T-helper 9 cell (primary cell): ENCODE measurements at regions not wholly inside any gene's neighbourhood (a gene's known extent, or its start where the extent isn't known, plus 50 kb on each side); places are given as distances from the start of the nearest gene placed in this dataset.

ENCODE experiments used
- DNase-seq: peaks from one replicate; pipeline ENCODE4 v3.0.0-alpha.2; 2020

GRCh38 chr2:173649527-173650219 lies 295.0 kb downstream of the CDCA7 start:
- DNase-seq: no peak

DNA sequence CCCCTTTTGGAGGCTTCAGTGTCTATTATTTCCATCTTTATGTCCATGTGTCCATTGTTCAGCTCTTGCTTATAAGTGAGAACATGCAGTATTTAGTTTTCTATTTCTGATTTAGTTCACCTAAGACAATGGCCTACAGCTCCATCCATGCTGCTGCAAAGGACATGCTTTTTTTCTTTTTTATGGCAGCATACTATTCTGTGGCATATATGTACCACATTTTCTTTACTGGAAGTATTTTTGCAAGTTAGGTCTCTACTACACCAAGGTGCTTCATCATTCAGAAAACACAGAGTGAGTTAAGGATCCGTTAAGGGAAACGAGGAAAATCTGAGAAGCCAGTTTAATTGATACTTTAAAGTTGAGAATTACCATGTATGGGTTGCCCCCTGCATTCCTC lies 297.2 kb downstream of the CDCA7 start:
- no peak for DNase-seq

GRCh38 chr2:173652311-173652710 lies 297.6 kb downstream of the CDCA7 start:
- DNase-seq: no peak

GRCh38 chr2:173652767-173653431 lies 298.2 kb downstream of the CDCA7 start:
- DNase-seq: no peak

DNA sequence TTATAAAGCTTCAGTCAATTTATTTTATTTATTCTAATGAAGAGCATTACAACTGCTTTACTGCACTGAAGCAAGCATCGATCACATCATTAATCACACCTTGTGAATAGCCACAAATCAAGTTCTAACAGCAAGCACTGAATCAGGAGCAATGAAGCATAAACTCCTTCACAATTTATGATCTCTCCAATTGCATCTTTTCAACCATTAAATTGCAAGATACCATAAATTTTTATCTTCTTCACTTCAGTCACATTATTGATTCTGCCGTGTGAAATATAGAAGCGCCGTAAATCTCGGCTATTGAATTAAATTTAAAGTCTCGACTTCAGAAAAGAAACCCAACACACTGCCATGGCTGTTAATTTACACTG lies 298.7 kb downstream of the CDCA7 start:
- DNase-seq: no peak

GRCh38 chr2:173654161-173654895 lies 299.7 kb downstream of the CDCA7 start:
- DNase-seq: no peak

- no peak for DNase-seq
Measured at GRCh38 chr2:173654896-173655265, 300.2 kb downstream of the CDCA7 start.

DNA sequence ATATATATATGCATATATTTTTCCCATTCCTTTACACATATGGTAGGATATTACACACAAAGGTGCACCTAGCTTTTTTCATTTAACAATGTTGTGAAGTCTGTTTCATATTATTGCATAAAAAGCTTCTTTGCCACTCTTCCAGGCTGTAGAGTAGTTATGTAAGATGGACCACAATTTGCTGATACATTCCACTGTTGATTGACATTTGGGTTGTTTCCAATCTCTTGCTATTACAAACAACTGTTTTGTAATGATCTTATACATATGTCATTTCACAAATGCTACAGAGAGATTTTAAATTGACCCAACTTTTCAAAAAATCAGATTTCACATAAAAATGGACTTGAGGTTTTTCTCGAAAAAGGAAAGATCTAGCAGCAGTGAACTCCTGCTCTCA lies 301.4 kb downstream of the CDCA7 start:
- DNase-seq: no peak

DNA sequence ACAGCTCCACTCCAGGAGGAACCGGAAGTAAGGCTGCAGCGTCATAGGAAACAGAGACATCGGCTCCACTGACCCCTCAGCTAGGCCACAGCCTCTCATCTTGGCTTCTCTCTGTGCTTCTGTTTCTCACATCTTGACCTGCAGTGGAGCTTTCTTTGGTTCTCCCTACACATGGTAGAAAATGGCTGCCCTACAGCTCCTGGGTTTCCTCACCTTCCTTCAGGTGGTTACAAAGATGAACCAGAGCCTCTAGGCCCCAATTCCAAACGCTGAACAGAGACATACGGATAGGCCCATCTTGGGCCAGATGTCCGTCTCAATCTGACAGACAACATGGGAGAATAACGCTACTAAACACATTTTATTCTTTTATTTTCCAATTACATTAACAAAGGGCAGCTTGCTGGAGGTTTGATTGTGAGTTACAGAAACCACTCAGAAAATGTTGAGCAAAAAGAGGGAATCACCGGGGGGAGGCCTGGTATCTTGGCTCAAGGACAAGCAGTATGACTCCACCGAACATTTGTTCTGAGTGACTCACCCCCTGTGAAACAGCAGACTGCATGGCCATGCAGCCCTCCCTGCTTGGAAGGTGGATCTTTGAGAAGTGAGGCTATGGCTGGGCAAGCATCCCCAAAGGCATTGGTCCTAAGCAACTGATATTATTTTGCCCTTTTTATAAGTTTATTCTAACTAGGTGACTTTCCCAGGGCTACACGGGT lies 303.5 kb downstream of the CDCA7 start:
- no peak for DNase-seq

DNA sequence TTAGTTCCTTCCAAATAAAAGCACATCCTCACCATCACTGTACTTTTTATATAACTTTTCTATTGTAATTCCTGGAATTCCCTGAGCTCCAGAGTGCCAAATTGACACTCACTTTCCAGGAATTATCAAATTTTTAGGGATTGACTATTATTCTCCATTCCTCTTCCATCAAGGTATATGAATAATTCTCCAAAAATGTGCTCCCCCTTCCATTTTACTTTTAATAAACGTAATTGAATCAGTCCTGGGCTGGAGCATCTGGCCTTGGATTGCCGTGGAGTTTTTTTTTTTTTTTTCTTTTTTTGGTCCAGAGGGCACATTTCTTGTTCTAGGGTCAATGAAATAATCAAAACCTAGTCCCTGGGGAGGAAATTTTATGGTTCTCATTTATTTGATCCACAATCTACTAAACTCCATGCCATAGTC lies 304.3 kb downstream of the CDCA7 start:
- no peak for DNase-seq

GRCh38 chr2:173659509-173659908 lies 304.8 kb downstream of the CDCA7 start:
- no peak for DNase-seq

- no peak for DNase-seq
Measured at GRCh38 chr2:173661586-173661985, 303.6 kb downstream of the SP3 start.

DNA sequence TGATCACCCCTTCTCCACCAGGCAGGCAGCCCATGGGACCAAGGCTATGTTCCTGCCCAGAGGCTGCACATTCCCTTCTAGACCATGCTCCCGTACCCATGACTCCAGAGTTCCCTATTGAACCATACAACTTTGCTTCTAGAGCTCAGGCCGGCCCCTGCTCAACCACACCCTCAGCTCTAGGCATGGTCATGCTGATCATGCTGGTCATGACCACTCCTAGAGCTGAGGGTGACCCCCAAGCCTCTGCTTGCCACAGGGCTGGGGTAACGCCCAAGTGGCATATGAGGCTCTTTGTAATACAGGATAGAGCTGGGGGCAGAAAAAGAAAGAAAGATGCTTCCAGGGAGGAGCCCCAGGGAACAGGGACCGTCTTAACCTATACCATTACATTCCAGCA lies 301.8 kb downstream of the SP3 start:
- DNase-seq: no peak

DNA sequence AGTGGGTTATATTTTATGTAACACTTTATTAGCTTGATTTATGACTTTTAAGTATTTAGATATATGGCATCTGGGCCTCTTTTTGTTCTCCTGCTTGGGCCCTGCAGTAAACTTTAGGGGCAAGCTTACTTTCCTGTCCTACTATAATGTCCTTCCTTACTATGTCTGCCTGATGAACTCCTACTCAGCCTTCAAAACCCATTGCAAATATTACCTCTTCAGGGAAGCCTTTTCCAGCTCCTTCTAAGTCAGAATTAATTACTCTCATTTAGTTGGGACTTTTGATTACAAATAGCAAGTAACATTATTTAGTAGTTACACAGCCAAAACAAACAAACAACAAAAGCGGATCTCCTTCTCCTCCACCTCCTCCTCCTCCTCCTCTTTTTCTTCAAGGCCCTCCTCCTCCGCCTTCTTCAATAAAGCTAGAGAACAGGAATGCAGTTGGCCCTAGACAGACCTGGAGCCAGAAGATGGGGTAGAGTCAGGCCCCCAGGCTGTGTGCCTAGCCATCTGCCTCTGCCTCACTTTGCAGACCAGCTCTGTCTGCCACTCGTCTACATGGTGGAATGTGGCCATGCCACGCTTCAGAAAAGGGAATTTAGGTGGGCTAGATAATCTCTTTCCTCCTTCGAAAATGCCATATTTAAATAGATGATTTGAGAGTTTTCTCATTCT lies 301.2 kb downstream of the SP3 start:
- no peak for DNase-seq

DNA sequence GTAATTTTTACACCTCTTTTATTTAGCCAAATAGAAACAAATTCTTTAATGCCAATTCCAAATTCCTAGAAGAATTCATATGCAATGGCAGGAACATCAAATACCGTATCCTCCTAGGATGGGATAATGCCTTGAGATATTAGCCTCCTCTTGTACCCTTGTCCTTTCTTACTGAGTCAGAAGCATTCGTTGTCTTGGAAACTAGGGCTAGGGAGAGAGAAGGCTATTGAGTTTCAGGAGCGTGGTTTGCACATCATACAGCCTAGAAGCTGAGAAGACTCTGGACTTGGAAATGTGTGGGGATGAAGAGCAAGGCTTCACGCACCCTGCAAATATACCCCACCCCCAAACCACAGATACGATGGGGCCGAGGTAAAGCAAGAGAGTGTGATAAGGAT lies 300.7 kb downstream of the SP3 start:
- DNase-seq: no peak

GRCh38 chr2:173666171-173666888 lies 298.8 kb downstream of the SP3 start:
- no peak for DNase-seq

GRCh38 chr2:173667014-173667413 lies 298.2 kb downstream of the SP3 start:
- no peak for DNase-seq

GRCh38 chr2:173667415-173667814 lies 297.8 kb downstream of the SP3 start:
- no peak for DNase-seq

DNA sequence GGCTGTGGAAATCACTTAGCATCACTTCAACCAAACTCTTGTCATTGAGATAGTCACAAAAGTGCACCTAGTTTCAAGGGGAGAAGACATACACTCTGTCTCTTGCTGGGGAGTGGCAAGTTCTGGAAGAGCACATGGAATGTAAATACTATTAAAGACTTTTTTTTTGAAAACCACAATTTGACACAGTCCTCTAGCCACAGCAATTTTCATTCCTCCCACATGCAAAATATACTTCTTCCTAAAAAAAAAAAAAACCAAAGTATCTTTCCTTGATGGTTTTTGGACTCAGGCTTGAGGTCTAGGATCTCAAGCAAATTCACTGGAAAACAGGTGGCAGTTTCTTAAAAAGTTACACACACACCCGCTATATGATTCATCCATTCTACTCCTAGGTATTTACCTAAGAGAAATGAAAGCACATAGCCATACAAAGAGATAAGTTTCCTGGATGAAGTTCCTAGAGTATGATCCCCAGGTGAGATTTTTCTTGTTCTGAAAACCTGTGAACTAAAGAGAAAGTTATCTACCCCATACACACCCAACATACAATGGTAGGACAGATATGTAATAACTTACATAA lies 295.8 kb downstream of the SP3 start:
- DNase-seq: no peak

DNA sequence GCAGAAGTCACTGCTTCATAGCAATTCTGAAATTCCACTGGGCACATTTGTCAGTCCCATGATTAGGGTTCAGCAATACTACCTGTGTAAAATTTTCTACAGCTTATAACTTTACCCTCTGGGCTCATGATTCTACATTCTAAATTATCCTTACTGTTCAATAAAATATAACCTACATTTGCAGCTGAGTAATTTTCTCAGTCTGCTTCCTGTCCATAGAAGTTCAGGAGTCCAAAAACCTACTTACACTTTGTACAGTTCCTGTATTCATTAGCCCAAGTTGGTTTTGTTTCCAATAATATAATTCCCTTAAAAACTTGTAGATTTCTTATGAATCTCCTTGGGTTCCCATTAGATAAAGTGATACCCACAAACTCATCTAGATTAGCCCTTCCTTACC lies 295.3 kb downstream of the SP3 start:
- no peak for DNase-seq

DNA sequence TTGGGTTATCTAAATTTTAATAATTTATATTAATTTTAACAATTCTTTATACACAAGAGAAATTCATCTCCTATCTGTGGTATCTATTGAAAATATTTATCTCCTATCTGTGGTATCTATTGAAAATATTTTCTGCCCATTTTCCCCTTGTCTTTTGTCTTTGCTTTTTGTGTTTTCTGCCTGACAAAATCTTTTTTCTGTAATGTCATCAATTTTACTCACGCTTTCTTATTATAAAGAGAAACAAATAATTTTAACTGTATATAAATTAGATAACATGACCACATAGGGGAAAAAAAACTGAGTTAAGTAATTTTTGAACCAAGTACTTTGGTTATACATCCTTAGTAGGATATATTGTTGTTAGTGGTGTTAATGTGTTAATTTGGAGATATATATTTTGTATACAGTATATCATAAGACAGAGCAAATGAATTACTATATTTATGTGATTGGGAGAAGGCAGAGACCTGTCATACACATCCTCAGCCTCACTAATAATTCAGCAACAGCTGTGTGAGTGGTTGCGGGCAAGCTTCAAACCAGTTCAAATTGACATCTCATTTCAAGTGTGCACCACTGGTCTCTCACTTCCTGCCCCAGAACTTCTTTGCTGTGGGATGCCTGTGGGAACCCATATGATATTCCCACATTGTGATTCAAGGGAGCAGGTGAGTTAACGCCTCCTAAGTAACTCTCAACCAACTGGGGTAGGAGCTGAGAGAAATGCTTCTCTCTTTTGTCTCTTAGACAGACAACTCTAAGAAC lies 292.4 kb downstream of the SP3 start:
- DNase-seq: no peak
